K562 (cell line): ENCODE measurements at regions not wholly inside any gene's neighbourhood (a gene's known extent, or its start where the extent isn't known, plus 50 kb on each side); places are given as distances from the start of the nearest gene placed in this dataset.

ENCODE experiments used
- ATAC-seq: fragments of 200-7000 bp; cut with Tn5 transposase; 3 replicates; pipeline ENCODE4 v1.9.1; 2020; ENCODE audit warnings: moderate library complexity
- BruUV-seq: library from RNA; stranded (reverse); fragments of 400-500 nt; replicated peaks from 2 replicates; lab custom pipeline; 2021; lab: Mats Ljungman, UMichigan
- CTCF ChIA-PET: fragments of 300-600 bp; formaldehyde crosslinking; extraction: SDS; loops from one replicate; lab custom pipeline; 2021; ENCODE audit warnings: low intra/inter-chr PET ratio; lab: Yijun Ruan, JAX
- POLR2A ChIA-PET: fragments of 300-600, 350-650 bp; sonication (Branson Sonifier 250); formaldehyde crosslinking; extraction: SDS; loops from one replicate; lab custom pipeline; 2021; ENCODE audit warnings: antibody characterized with exemption, inconsistent platforms; lab: Yijun Ruan, JAX
- DNase-seq, 4 experiments: peaks; one replicate each; pipeline versions ENCODE4 v3.0.0 to v3.0.0-alpha.2; 2011 to 2018; ENCODE audit warnings: low spot score in 3 of 4, mixed read lengths in 3 of 4; ENCODE audit errors: extremely low read depth in 1 of 4
- FAIRE-seq: peaks from 2 replicates; lab custom pipeline; 2011; peaks lifted over from hg19 to GRCh38; lab: Jason Lieb, UNC
- H2AFZ ChIP-seq: 2 replicates; pipeline ENCODE4 v1.6.0; 2011; ENCODE audit warnings: low read depth, low read length, control low read depth, inconsistent platforms
- H3K27ac ChIP-seq: fragments of 200-600 bp; 3 replicates; pipeline ENCODE4 v1.8.0; 2011; ENCODE audit warnings: low read depth, mild to moderate bottlenecking, control low read depth, inconsistent platforms, low read length, moderate library complexity, mixed read lengths; ENCODE audit errors: extremely low read depth
- H3K27me3 ChIP-seq, 2 experiments: fragments of 300-600 bp in 1 of 2; 2 replicates in 1 of 2; 3 replicates in 1 of 2; pipeline versions ENCODE4 v1.6.0 to v1.8.0; 2011; ENCODE audit warnings: inconsistent platforms in 2 of 2, low read length in 2 of 2, mild to moderate bottlenecking in 1 of 2, mixed read lengths in 1 of 2, moderate library complexity in 1 of 2; ENCODE audit not compliant: control insufficient read depth in 2 of 2, insufficient read depth in 2 of 2
- H3K36me3 ChIP-seq: fragments of 300-600 bp; 3 replicates; pipeline ENCODE4 v1.8.0; 2011; ENCODE audit warnings: mild to moderate bottlenecking, low read length, inconsistent platforms; ENCODE audit not compliant: control insufficient read depth, insufficient read depth
- H3K4me1 ChIP-seq, 2 experiments: fragments of 200-600 bp in 1 of 2; replicated peaks in 1 of 2; 2 replicates in 1 of 2; 3 replicates in 1 of 2; pipeline versions ENCODE4 v1.5.1 to v1.8.0; 2011; ENCODE audit warnings: inconsistent platforms in 2 of 2, low read length in 2 of 2, mild to moderate bottlenecking in 1 of 2, mixed read lengths in 1 of 2, moderate library complexity in 1 of 2; ENCODE audit not compliant: control insufficient read depth in 2 of 2, insufficient read depth in 2 of 2
- H3K4me2 ChIP-seq: 2 replicates; pipeline ENCODE4 v1.6.1; 2011; ENCODE audit warnings: low read length, control low read depth, inconsistent platforms, mixed read lengths; ENCODE audit not compliant: insufficient read depth
- H3K4me3 ChIP-seq: fragments of 200-600 bp; sonication (generic), shearing (Covaris generic); 2 replicates; pipeline ENCODE4 v1.5.1; 2016; ENCODE audit warnings: control low read depth, inconsistent platforms
- H3K79me2 ChIP-seq: fragments of 200-600 bp; 3 replicates; pipeline ENCODE4 v1.8.0; 2011; ENCODE audit warnings: low read length, inconsistent platforms; ENCODE audit not compliant: control insufficient read depth, insufficient read depth
- H3K9ac ChIP-seq, 2 experiments: 2 replicates each; pipeline versions ENCODE4 v1.6.0 to v1.6.1; 2011; ENCODE audit warnings: low read depth in 2 of 2, low read length in 2 of 2, control low read depth in 1 of 2, inconsistent platforms in 1 of 2, mild to moderate bottlenecking in 1 of 2, mixed read lengths in 1 of 2; ENCODE audit not compliant: insufficient read depth in 1 of 2
- H3K9me1 ChIP-seq: one replicate; pipeline ENCODE4 v1.6.0; 2011; ENCODE audit warnings: inconsistent platforms, mild to moderate bottlenecking, low read length, moderate library complexity; ENCODE audit not compliant: control insufficient read depth, insufficient read depth
- H3K9me3 ChIP-seq: replicated peaks from 2 replicates; pipeline ENCODE4 v1.5.1; 2011; ENCODE audit warnings: low read depth, low read length, inconsistent platforms; ENCODE audit not compliant: control insufficient read depth, insufficient read depth
- H4K20me1 ChIP-seq: replicated peaks from 2 replicates; pipeline ENCODE4 v1.6.1; 2011; ENCODE audit warnings: low read length, inconsistent platforms, mixed read lengths; ENCODE audit not compliant: control insufficient read depth, insufficient read depth
- ASH1L ChIP-seq: fragments of 450-650 bp; IDR thresholded peaks from 2 replicates; pipeline ENCODE4 v1.6.1; 2018; ENCODE audit warnings: borderline replicate concordance, mild to moderate bottlenecking, low read depth; ENCODE audit not compliant: partially characterized antibody
- BRF1 ChIP-seq: IDR thresholded peaks from 3 replicates; pipeline ENCODE4 v1.6.1; 2011; ENCODE audit warnings: borderline replicate concordance, mild to moderate bottlenecking; ENCODE audit not compliant: insufficient read length; ENCODE audit errors: extremely low read depth
- CBFB ChIP-seq: sonication (generic); formaldehyde crosslinking; IDR thresholded peaks from 2 replicates; pipeline ENCODE4 v1.4.0; 2020; ENCODE audit warnings: mild to moderate bottlenecking, missing genetic modification reagents
- CREBBP ChIP-seq: IDR thresholded peaks from one replicate; pipeline ENCODE4 v1.6.1; 2012; ENCODE audit warnings: low read depth, mild to moderate bottlenecking, control low read depth, inconsistent platforms, low read length
- HOXB6 ChIP-seq: fragments of 250-450 bp; sonication (Bioruptor Pico); IDR thresholded peaks from 2 replicates; pipeline ENCODE4 v1.5.1; 2022; ENCODE audit warnings: mild to moderate bottlenecking, borderline replicate concordance
- SAFB2 ChIP-seq: fragments of 200-400 bp; formaldehyde crosslinking; IDR thresholded peaks from 2 replicates; pipeline ENCODE4 v1.6.1; 2018; ENCODE audit warnings: borderline replicate concordance, low read length, low read depth, moderate library complexity; ENCODE audit not compliant: severe bottlenecking
- TCF3 ChIP-seq: sonication (generic); formaldehyde crosslinking; IDR thresholded peaks from 2 replicates; pipeline ENCODE4 v1.4.0; 2020; ENCODE audit warnings: mild to moderate bottlenecking, missing genetic modification reagents
- ZKSCAN8 ChIP-seq: fragments of 200-800 bp; sonication (Bioruptor generic); IDR thresholded peaks from 2 replicates; pipeline ENCODE4 v1.6.1; 2016; ENCODE audit warnings: missing genetic modification characterization, missing compliant biosample characterization
- ZNF717 ChIP-seq: fragments of 250-450 bp; sonication (Bioruptor Pico); IDR thresholded peaks from 2 replicates; pipeline ENCODE4 v1.5.0; 2021
- WGBS: fragments of 100-300 bp; shearing (Covaris generic); methylation state at CpG from one replicate; pipeline ENCODE4 v1.1.6; 2016; ENCODE audit warnings: low coverage, mixed read lengths; ENCODE audit not compliant: insufficient coverage; ENCODE audit errors: missing lambda C conversion rate; 5-methylcytosine and 5-hydroxymethylcytosine counted together
- in situ Hi-C: fragments of 300-500 bp; cut with MboI; formaldehyde crosslinking; loops from 4 replicates; pipeline ENCODE4 v1.15.0; 2018; ENCODE audit warnings: inconsistent platforms, mixed read lengths
- intact Hi-C: fragments of 100-400 bp; cut with micrococcal nuclease; formaldehyde crosslinking; loops from 2 replicates; pipeline ENCODE4 v1.14.2; 2022

GRCh38 chr2:52622266-52622665 lies 1145.3 kb upstream of the CHAC2 start (continued):
- TF ChIP-seq HOXB6 (CRISPR knock-in tag) (no peak), BRF1 (no peak), TCF3 (no peak), CREBBP (no peak), ZNF717 (no peak), CBFB (no peak), ZKSCAN8 (CRISPR knock-in tag) (no peak)

- ChIA-PET POLR2A (no interaction called here), CTCF (no interaction called here)
- no TSS peak for BruUV-seq
- in situ Hi-C loops (no loop called here), intact Hi-C loops (no loop called here)
- H3K27me3 ChIP-seq, result no peaks in the 10 kb centered on the region
- H3K27ac ChIP-seq, result no peak overlapping the region
- no peak overlapping the region for H3K4me2 ChIP-seq
- WGBS, result 2% methylated on average over 4 of the region's 4 CpGs
- no peak overlapping the region for H3K4me3 ChIP-seq
- H3K9me1 ChIP-seq, result no peaks in the 10 kb centered on the region
- no peak for DNase-seq
- H3K4me1 ChIP-seq, result no peaks in the 10 kb centered on the region
- no peak for ATAC-seq
- no peak overlapping the region for H3K9ac ChIP-seq
- H3K9me3 ChIP-seq, result no peaks in the 10 kb centered on the region; the same call in 1 of the 2 replicates
- TF ChIP-seq SAFB2 (no peak), ASH1L (no peak)
- no peak for FAIRE-seq
- H4K20me1 ChIP-seq, result no peaks in the 10 kb centered on the region
- no peaks in the 10 kb centered on the region for H3K36me3 ChIP-seq
- no peak overlapping the region for H2AFZ ChIP-seq
- H3K79me2 ChIP-seq, result no peaks in the 10 kb centered on the region
Measured at GRCh38 chr2:52613064-52613463, 1154.5 kb upstream of the CHAC2 start.
